Endothelial cell of umbilical vein (primary cell): ENCODE measurements at regions not wholly inside any gene's neighbourhood (a gene's known extent, or its start where the extent isn't known, plus 50 kb on each side); places are given as distances from the start of the nearest gene placed in this dataset.

Source experiments
- BruUV-seq: library from RNA; stranded (reverse); fragments of 400-500 nt; replicated peaks from 2 replicates; lab custom pipeline; 2021; lab: Mats Ljungman, UMichigan
- CTCF ChIA-PET: fragments of 300-600, 350-600 bp; sonication (Branson Sonifier 250); formaldehyde crosslinking; loops from one replicate; lab custom pipeline; 2021; ENCODE audit warnings: antibody characterized with exemption, inconsistent platforms; lab: Charles Lee
- POLR2A ChIA-PET: fragments of 300-600, 350-600 bp; sonication (Branson Sonifier 250); formaldehyde crosslinking; loops from one replicate; lab custom pipeline; 2021; ENCODE audit warnings: antibody characterized with exemption, inconsistent platforms; lab: Charles Lee
- DNase-seq: peaks from one replicate; pipeline ENCODE4 v3.0.0-alpha.2; 2011; ENCODE audit warnings: low read depth, low spot score
- FAIRE-seq: peaks from 2 replicates; lab custom pipeline; 2011; peaks lifted over from hg19 to GRCh38; lab: Jason Lieb, UNC
- H2AFZ ChIP-seq: 2 replicates; pipeline ENCODE4 v1.6.0; 2012; ENCODE audit warnings: low read depth, low read length, control low read depth, inconsistent platforms
- H3K27ac ChIP-seq: 2 replicates; pipeline ENCODE4 v1.5.1; 2011; ENCODE audit warnings: low read depth, mild to moderate bottlenecking, control low read depth, low read length, moderate library complexity; ENCODE audit not compliant: insufficient read depth
- H3K27me3 ChIP-seq, 2 experiments: 2 replicates each; pipeline versions ENCODE4 v1.6.0 to v1.6.1; 2011; ENCODE audit warnings: low read length in 2 of 2, mixed read lengths in 1 of 2; ENCODE audit not compliant: control insufficient read depth in 2 of 2, insufficient read depth in 2 of 2
- H3K36me3 ChIP-seq, 2 experiments: 2 replicates in 1 of 2; 3 replicates in 1 of 2; pipeline ENCODE4 v1.5.1; 2011; ENCODE audit warnings: low read length in 2 of 2, mild to moderate bottlenecking in 1 of 2, moderate library complexity in 1 of 2; ENCODE audit not compliant: control insufficient read depth in 2 of 2, insufficient read depth in 2 of 2; ENCODE audit errors: extremely low read depth in 1 of 2
- H3K4me1 ChIP-seq: 3 replicates; pipeline ENCODE4 v1.5.1; 2011; ENCODE audit warnings: mild to moderate bottlenecking, low read length; ENCODE audit not compliant: control insufficient read depth, insufficient read depth; ENCODE audit errors: extremely low read depth
- H3K4me2 ChIP-seq: 2 replicates; pipeline ENCODE4 v1.6.1; 2011; ENCODE audit warnings: low read length, control low read depth, mixed read lengths; ENCODE audit not compliant: insufficient read depth
- H3K4me3 ChIP-seq, 3 experiments: fragments of 200-600 bp in 1 of 3; sonication (generic), shearing (Covaris generic) in 1 of 3; replicated peaks in 1 of 3; 2 replicates each; pipeline ENCODE4 v1.5.1; 2011 to 2016; ENCODE audit warnings: control low read depth in 3 of 3, low read length in 3 of 3, mild to moderate bottlenecking in 2 of 3, inconsistent platforms in 1 of 3, low read depth in 1 of 3, moderate library complexity in 1 of 3; ENCODE audit not compliant: insufficient read depth in 1 of 3
- H3K79me2 ChIP-seq: 2 replicates; pipeline ENCODE4 v1.6.0; 2012; ENCODE audit warnings: low read length, inconsistent platforms; ENCODE audit not compliant: control insufficient read depth, insufficient read depth
- H3K9ac ChIP-seq: replicated peaks from 2 replicates; pipeline ENCODE3; 2011; ENCODE audit warnings: low read length, control low read depth; ENCODE audit not compliant: insufficient read depth; ENCODE audit errors: extremely low read depth
- H3K9me1 ChIP-seq: replicated peaks from 3 replicates; pipeline ENCODE4 v1.6.0; 2011; ENCODE audit warnings: mild to moderate bottlenecking, low read length; ENCODE audit not compliant: control insufficient read depth, insufficient read depth; ENCODE audit errors: extremely low read depth
- H3K9me3 ChIP-seq: replicated peaks from 2 replicates; pipeline ENCODE4 v1.5.1; 2012; ENCODE audit warnings: low read length, inconsistent platforms; ENCODE audit not compliant: control insufficient read depth, insufficient read depth
- H4K20me1 ChIP-seq: replicated peaks from 2 replicates; pipeline ENCODE3; 2011; ENCODE audit warnings: mild to moderate bottlenecking, low read length; ENCODE audit not compliant: control insufficient read depth, insufficient read depth; ENCODE audit errors: extremely low read depth
- EZH2 ChIP-seq: IDR thresholded peaks from 2 replicates; pipeline ENCODE4 v1.6.1; 2012; ENCODE audit warnings: borderline replicate concordance, low read depth, mild to moderate bottlenecking, moderate library complexity, low read length, inconsistent platforms; ENCODE audit not compliant: severe bottlenecking
- FOS ChIP-seq: IDR thresholded peaks from 2 replicates; pipeline ENCODE4 v1.6.1; 2011; ENCODE audit warnings: mild to moderate bottlenecking, low read length, moderate library complexity, borderline replicate concordance; ENCODE audit not compliant: insufficient read depth
- GATA2 ChIP-seq: IDR thresholded peaks from 2 replicates; pipeline ENCODE4 v1.7.0; 2011; ENCODE audit warnings: low read depth, mild to moderate bottlenecking, moderate library complexity, mixed read lengths, low read length; ENCODE audit not compliant: insufficient read length, insufficient read depth
- JUN ChIP-seq: IDR thresholded peaks from 2 replicates; pipeline ENCODE4 v1.6.1; 2011; ENCODE audit warnings: borderline replicate concordance, low read depth; ENCODE audit not compliant: insufficient read length, insufficient read depth
- MYC ChIP-seq: IDR thresholded peaks from one replicate; pipeline ENCODE4 v1.6.1; 2011; ENCODE audit warnings: mild to moderate bottlenecking, low read depth, low read length
- POLR2A ChIP-seq: IDR thresholded peaks from 2 replicates; pipeline ENCODE4 v1.6.1; 2012; ENCODE audit warnings: low read depth, mild to moderate bottlenecking, control low read depth, low read length
- POLR2AphosphoS5 ChIP-seq: IDR thresholded peaks from 2 replicates; pipeline ENCODE4 v1.6.1; 2012; ENCODE audit warnings: low read depth, mild to moderate bottlenecking, control low read depth, low read length, moderate library complexity; ENCODE audit not compliant: insufficient read depth
- dilution Hi-C: fragments of 300-500 bp; cut with MboI; formaldehyde crosslinking; loops from one replicate; pipeline ENCODE4 v1.15.0; 2019; ENCODE audit warnings: low sequenced_read_pairs; ENCODE audit not compliant: extremely low pct_ligation_motif_present
- intact Hi-C: fragments of 100-400 bp; cut with micrococcal nuclease; formaldehyde crosslinking; loops from one replicate; pipeline ENCODE4 v1.10.0; 2022
- TF ChIP-seq, protein P1 (sequence below), 2 donors: IDR thresholded peaks; 1 replicate in 1 of 2; 2 replicates in 1 of 2; pipeline ENCODE4 v1.5.1; 2011; ENCODE audit warnings: low read length in 2 of 2, mild to moderate bottlenecking in 2 of 2, moderate library complexity in 2 of 2, control low read depth in 1 of 2, inconsistent platforms in 1 of 2, low read depth in 1 of 2; ENCODE audit not compliant: insufficient read depth in 1 of 2; ENCODE audit errors: extremely low read depth in 1 of 2
- TF ChIP-seq, protein P2 (sequence below): IDR thresholded peaks from 2 replicates; pipeline ENCODE4 v1.6.1; 2011; ENCODE audit not compliant: insufficient read depth, insufficient read length

GRCh38 chr6:81023709-81024108 lies 728.8 kb downstream of the TENT5A start:
- dilution Hi-C loops (no loop called here), intact Hi-C loops (no loop called here)
- Histone ChIP-seq H3K27me3 (no peaks in the 10 kb centered on the region), H3K4me1 (no peaks in the 10 kb centered on the region), H3K27ac (no peak overlapping the region), H3K9me3 (no peaks in the 10 kb centered on the region), H3K4me3 (no peak overlapping the region), H3K4me2 (no peak overlapping the region), H3K9ac (no peak overlapping the region), H3K36me3 (no peaks in the 10 kb centered on the region), H3K9me1 (no peaks in the 10 kb centered on the region), H2AFZ (no peak overlapping the region), H3K79me2 (no peaks in the 10 kb centered on the region), H4K20me1 (no peaks in the 10 kb centered on the region)
- no peak for FAIRE-seq
- no peak for DNase-seq
- BruUV-seq: no TSS peak
- TF ChIP-seq, protein P1, sequence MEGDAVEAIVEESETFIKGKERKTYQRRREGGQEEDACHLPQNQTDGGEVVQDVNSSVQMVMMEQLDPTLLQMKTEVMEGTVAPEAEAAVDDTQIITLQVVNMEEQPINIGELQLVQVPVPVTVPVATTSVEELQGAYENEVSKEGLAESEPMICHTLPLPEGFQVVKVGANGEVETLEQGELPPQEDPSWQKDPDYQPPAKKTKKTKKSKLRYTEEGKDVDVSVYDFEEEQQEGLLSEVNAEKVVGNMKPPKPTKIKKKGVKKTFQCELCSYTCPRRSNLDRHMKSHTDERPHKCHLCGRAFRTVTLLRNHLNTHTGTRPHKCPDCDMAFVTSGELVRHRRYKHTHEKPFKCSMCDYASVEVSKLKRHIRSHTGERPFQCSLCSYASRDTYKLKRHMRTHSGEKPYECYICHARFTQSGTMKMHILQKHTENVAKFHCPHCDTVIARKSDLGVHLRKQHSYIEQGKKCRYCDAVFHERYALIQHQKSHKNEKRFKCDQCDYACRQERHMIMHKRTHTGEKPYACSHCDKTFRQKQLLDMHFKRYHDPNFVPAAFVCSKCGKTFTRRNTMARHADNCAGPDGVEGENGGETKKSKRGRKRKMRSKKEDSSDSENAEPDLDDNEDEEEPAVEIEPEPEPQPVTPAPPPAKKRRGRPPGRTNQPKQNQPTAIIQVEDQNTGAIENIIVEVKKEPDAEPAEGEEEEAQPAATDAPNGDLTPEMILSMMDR (IDR thresholded peaks at IDR 0.05; ENCODE audit: extremely low read depth in 1 of 2, insufficient read depth in 1 of 2, low read depth in 1 of 2, low read length in 2 of 2): no peak
- TF ChIP-seq POLR2A: no peak
- TF ChIP-seq EZH2: no peak
- no peak for TF ChIP-seq POLR2AphosphoS5
- TF ChIP-seq JUN: no peak
- CTCF ChIA-PET: no interaction called here
- POLR2A ChIA-PET: no interaction called here

DNA sequence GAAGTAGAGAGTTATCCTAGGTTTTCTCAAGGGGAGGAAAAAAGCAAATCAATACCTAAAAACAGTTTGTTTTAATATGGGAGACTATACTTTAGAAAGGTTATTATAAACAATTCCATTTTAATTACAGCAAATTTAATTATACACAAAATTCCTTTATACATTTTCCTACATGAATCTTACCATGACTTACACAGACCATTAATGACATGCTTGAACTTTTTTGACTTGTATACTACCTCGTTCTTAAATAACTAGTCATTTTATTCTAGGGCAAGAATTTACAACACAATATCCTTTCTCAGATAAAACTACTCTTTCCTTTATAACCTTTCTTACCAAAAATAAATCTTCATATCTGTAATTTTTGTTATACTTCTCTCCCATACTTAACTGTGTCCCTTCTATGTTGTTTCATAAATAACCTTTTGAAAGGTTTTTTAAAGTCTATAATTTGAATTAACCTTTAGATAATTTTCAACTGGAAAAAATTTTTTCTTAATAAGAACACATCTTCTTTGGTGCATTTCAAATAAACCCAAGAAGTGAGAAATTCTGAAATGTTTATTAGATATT lies 729.4 kb downstream of the TENT5A start:
- Histone ChIP-seq H3K9ac (no peak overlapping the region), H3K4me1 (no peaks in the 10 kb centered on the region), H3K9me3 (no peaks in the 10 kb centered on the region), H3K4me3 (no peak overlapping the region), H3K9me1 (no peaks in the 10 kb centered on the region), H3K36me3 (no peaks in the 10 kb centered on the region), H2AFZ (no peak overlapping the region), H3K79me2 (no peaks in the 10 kb centered on the region), H4K20me1 (no peaks in the 10 kb centered on the region), H3K27me3 (no peaks in the 10 kb centered on the region), H3K4me2 (no peak overlapping the region), H3K27ac (no peak overlapping the region)
- TF ChIP-seq EZH2: no peak
- TF ChIP-seq FOS: no peak
- TF ChIP-seq JUN: no peak
- TF ChIP-seq, protein P1 (IDR thresholded peaks at IDR 0.05; ENCODE audit: extremely low read depth in 1 of 2, insufficient read depth in 1 of 2, low read depth in 1 of 2, low read length in 2 of 2): no peak
- TF ChIP-seq POLR2A: no peak
- TF ChIP-seq, protein P2, sequence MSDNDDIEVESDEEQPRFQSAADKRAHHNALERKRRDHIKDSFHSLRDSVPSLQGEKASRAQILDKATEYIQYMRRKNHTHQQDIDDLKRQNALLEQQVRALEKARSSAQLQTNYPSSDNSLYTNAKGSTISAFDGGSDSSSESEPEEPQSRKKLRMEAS: no peak
- TF ChIP-seq GATA2: no peak
- no peak for TF ChIP-seq MYC
- TF ChIP-seq POLR2AphosphoS5: no peak
- intact Hi-C loops: no loop called here
- no TSS peak for BruUV-seq
- DNase-seq: no peak
- ChIA-PET POLR2A (no interaction called here), CTCF (no interaction called here)
- no peak for FAIRE-seq
- dilution Hi-C loops: no loop called here
